Loucy (cell line): ENCODE measurements at regions not wholly inside any gene's neighbourhood (a gene's known extent, or its start where the extent isn't known, plus 50 kb on each side); places are given as distances from the start of the nearest gene placed in this dataset.
A peak's percentile ranks its signal among the peaks of the same experiment; 100 is the strongest.

ENCODE experiments used
- H2AFZ ChIP-seq: fragments of 200-600 bp; sonication (generic); 2 replicates; pipeline ENCODE4 v1.6.0; 2016; ENCODE audit warnings: antibody characterized with exemption, mild to moderate bottlenecking, low read length, moderate library complexity
- H3F3A ChIP-seq: fragments of 200-600 bp; 2 replicates; pipeline ENCODE4 v1.6.0; 2016; ENCODE audit warnings: antibody characterized with exemption, low read depth, mild to moderate bottlenecking
- H3K27me3 ChIP-seq: fragments of 200-600 bp; sonication (generic); 2 replicates; pipeline ENCODE4 v1.6.1; 2014; ENCODE audit warnings: low read length, mild to moderate bottlenecking; ENCODE audit not compliant: insufficient read depth, poor library complexity, severe bottlenecking
- H3K36me3 ChIP-seq: fragments of 200-600 bp; sonication (generic); 2 replicates; pipeline ENCODE4 v1.6.1; 2016; ENCODE audit warnings: low read length; ENCODE audit not compliant: insufficient read depth
- H3K4me1 ChIP-seq: fragments of 200-600 bp; sonication (generic); 2 replicates; pipeline ENCODE4 v1.5.1; 2014; ENCODE audit warnings: low read length, mild to moderate bottlenecking; ENCODE audit not compliant: insufficient read depth, poor library complexity, severe bottlenecking
- H3K4me2 ChIP-seq: fragments of 200-600 bp; sonication (generic); 2 replicates; pipeline ENCODE4 v1.6.0; 2014; ENCODE audit warnings: antibody characterized with exemption, low read length, low read depth, mild to moderate bottlenecking; ENCODE audit not compliant: poor library complexity, severe bottlenecking
- H3K4me3 ChIP-seq: fragments of 200-600 bp; sonication (generic); 2 replicates; pipeline ENCODE4 v1.5.1; 2014; ENCODE audit warnings: low read length, mild to moderate bottlenecking, mixed read lengths; ENCODE audit not compliant: poor library complexity, severe bottlenecking
- H3K79me2 ChIP-seq: fragments of 200-600 bp; sonication (generic); 2 replicates; pipeline ENCODE4 v1.6.1; 2014; ENCODE audit warnings: low read length; ENCODE audit not compliant: insufficient read depth
- H3K9ac ChIP-seq: fragments of 200-600 bp; sonication (generic); 2 replicates; pipeline ENCODE4 v1.6.0; 2014; ENCODE audit warnings: mild to moderate bottlenecking, low read depth, low read length, moderate library complexity; ENCODE audit not compliant: poor library complexity, severe bottlenecking
- H3K9me2 ChIP-seq: fragments of 200-600 bp; sonication (generic); replicated peaks from 2 replicates; pipeline ENCODE4 v1.6.1; 2016; ENCODE audit warnings: low read depth, low read length, mixed read lengths
- H3K9me3 ChIP-seq: fragments of 200-600 bp; sonication (generic); 2 replicates; pipeline ENCODE4 v1.6.1; 2014; ENCODE audit warnings: mild to moderate bottlenecking, antibody characterized with exemption, low read length, low read depth; ENCODE audit not compliant: insufficient read depth
- H4K20me1 ChIP-seq: fragments of 200-600 bp; sonication (generic); 2 replicates; pipeline ENCODE4 v1.6.0; 2014; ENCODE audit warnings: antibody characterized with exemption, low read length, mild to moderate bottlenecking; ENCODE audit not compliant: insufficient read depth, poor library complexity, severe bottlenecking
- EZH2phosphoT487 ChIP-seq: fragments of 200-600 bp; IDR thresholded peaks from 2 replicates; pipeline ENCODE4 v1.6.1; 2018; ENCODE audit warnings: antibody characterized with exemption, mild to moderate bottlenecking, moderate library complexity, borderline replicate concordance
- TF ChIP-seq, protein P1 (sequence below): fragments of 200-600 bp; sonication (generic); conservative IDR thresholded peaks from 2 replicates; pipeline ENCODE4 v1.5.1; 2014; ENCODE audit warnings: mild to moderate bottlenecking, antibody characterized with exemption, low read length

DNA sequence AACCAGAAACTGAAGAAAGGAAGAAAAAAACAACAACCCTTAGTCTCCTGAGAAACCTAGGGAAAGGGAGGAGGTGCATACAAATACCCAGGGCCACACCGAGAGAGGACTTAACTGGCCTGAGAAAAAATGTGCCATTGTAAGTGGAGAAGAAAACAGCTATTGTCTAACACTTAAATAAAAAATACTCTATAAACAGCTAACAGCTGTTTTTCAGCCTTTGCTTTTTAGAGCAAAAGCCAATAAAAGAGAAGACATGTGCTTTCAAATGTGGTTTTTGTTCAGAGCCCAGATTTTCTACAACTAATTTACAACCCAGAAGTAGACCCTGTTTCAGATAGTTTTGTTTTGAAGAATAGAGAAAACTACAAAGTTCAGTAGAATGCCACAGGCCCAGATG lies 56.0 kb upstream of the SLC22A16 start:
- peaks cover 16% of the 10 kb centered on the region; the same call in 1 of the 2 replicates for H3K9me3 ChIP-seq
- H2AFZ ChIP-seq, result no peak overlapping the region
- H4K20me1 ChIP-seq, result no peaks in the 10 kb centered on the region
- H3K4me2 ChIP-seq, result peak overlapping the region; percentile 45
- H3F3A ChIP-seq, result peaks cover 17% of the 10 kb centered on the region; the same call in 1 of the 2 replicates
- H3K4me3 ChIP-seq, result no peak overlapping the region
- no peaks in the 10 kb centered on the region for H3K36me3 ChIP-seq
- H3K9me2 ChIP-seq, result no peaks in the 10 kb centered on the region
- TF ChIP-seq, protein P1, sequence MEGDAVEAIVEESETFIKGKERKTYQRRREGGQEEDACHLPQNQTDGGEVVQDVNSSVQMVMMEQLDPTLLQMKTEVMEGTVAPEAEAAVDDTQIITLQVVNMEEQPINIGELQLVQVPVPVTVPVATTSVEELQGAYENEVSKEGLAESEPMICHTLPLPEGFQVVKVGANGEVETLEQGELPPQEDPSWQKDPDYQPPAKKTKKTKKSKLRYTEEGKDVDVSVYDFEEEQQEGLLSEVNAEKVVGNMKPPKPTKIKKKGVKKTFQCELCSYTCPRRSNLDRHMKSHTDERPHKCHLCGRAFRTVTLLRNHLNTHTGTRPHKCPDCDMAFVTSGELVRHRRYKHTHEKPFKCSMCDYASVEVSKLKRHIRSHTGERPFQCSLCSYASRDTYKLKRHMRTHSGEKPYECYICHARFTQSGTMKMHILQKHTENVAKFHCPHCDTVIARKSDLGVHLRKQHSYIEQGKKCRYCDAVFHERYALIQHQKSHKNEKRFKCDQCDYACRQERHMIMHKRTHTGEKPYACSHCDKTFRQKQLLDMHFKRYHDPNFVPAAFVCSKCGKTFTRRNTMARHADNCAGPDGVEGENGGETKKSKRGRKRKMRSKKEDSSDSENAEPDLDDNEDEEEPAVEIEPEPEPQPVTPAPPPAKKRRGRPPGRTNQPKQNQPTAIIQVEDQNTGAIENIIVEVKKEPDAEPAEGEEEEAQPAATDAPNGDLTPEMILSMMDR, result no peak
- no peak for TF ChIP-seq EZH2phosphoT487
- peak overlapping the region; percentile 49 for H3K9ac ChIP-seq
- peaks cover 84% of the 10 kb centered on the region for H3K4me1 ChIP-seq
- H3K79me2 ChIP-seq, result no peaks in the 10 kb centered on the region
- no peaks in the 10 kb centered on the region for H3K27me3 ChIP-seq

DNA sequence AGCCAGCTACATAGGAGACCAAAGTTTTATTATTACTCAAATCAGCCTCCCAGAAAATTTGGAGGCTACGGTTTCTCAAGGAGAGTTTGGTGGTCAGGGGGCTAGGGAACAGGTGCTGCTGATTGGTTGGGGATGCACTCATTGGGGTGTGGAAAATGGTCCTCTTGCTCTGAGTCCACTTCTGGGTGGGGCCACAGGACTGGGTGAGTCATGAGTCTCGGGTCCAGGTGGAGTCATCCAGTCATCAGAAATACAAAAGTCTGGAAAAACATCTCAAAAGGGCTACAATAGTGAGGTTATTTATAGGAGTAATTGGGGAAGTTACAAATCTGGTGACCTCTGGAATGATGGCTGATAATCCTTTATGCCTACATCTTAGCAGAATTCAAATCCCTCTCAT lies 54.3 kb upstream of the SLC22A16 start:
- Histone ChIP-seq H3K9ac (peak overlapping the region; percentile 77), H3F3A (peaks cover 17% of the 10 kb centered on the region; the same call in 1 of the 2 replicates), H3K79me2 (no peaks in the 10 kb centered on the region), H3K27me3 (no peaks in the 10 kb centered on the region), H3K9me2 (no peaks in the 10 kb centered on the region), H3K4me2 (peak overlapping the region; percentile 76), H3K36me3 (no peaks in the 10 kb centered on the region), H3K9me3 (peaks cover 10% of the 10 kb centered on the region; the same call in 1 of the 2 replicates), H4K20me1 (no peaks in the 10 kb centered on the region), H3K4me1 (peaks cover 77% of the 10 kb centered on the region), H3K4me3 (no peak overlapping the region), H2AFZ (no peak overlapping the region)
- TF ChIP-seq, protein P1, result no peak
- TF ChIP-seq EZH2phosphoT487, result no peak

DNA sequence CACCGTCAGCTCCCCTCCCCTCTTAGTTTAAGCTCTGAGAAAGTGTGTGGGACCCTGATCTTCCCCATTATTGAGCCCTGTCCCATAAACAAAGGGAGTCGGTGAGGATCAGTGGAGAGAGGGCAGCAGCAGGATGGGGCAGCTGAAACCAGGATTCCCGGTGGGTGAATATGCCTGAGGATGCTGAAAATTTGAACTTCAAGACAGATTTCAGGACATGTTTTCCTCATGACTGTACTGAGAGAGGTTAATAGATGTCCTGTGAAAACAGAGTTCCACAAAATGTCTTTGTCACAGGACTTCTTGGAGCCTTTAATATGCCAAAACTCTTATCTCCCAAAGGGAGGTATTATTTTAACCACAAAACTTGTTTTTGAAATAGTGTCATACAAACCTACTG lies 53.5 kb upstream of the SLC22A16 start:
- Histone ChIP-seq H3K9me2 (no peaks in the 10 kb centered on the region), H3F3A (peaks cover 17% of the 10 kb centered on the region; the same call in 1 of the 2 replicates), H3K9me3 (peaks cover 5% of the 10 kb centered on the region; the same call in 1 of the 2 replicates), H3K27me3 (no peaks in the 10 kb centered on the region), H2AFZ (no peak overlapping the region), H3K36me3 (no peaks in the 10 kb centered on the region), H3K9ac (peak overlapping the region; percentile 77), H3K79me2 (no peaks in the 10 kb centered on the region), H3K4me3 (peak overlapping the region; percentile 67), H4K20me1 (no peaks in the 10 kb centered on the region), H3K4me1 (peaks cover 72% of the 10 kb centered on the region), H3K4me2 (peak overlapping the region; percentile 76)
- TF ChIP-seq, protein P1, result no peak
- no peak for TF ChIP-seq EZH2phosphoT487
